MM.1S (cell line): ENCODE measurements at regions not wholly inside any gene's neighbourhood (a gene's known extent, or its start where the extent isn't known, plus 50 kb on each side); places are given as distances from the start of the nearest gene placed in this dataset.
"Not testable (repeated sequence)": the region's sequence is repeated elsewhere in the genome, so short reads cannot be mapped to it uniquely, and the experiment has no call there.

Source experiments
- DNase-seq: peaks from one replicate; pipeline ENCODE4 v3.0.0-alpha.2; 2015
- H2AFZ ChIP-seq: fragments of 300-600 bp; sonication (generic); 2 replicates; pipeline ENCODE4 v1.6.0; 2016; ENCODE audit warnings: antibody characterized with exemption, low read length
- H3F3A ChIP-seq: fragments of 300-600 bp; sonication (generic); 2 replicates; pipeline ENCODE4 v1.6.1; 2016; ENCODE audit warnings: mild to moderate bottlenecking, antibody characterized with exemption, low read length, moderate library complexity, mixed read lengths; ENCODE audit not compliant: insufficient read depth
- H3K27ac ChIP-seq: fragments of 300-600 bp; sonication (generic); 2 replicates; pipeline ENCODE4 v1.5.1; 2016; ENCODE audit warnings: mild to moderate bottlenecking, low read length
- H3K27me3 ChIP-seq: fragments of 300-600 bp; sonication (generic); replicated peaks from 2 replicates; pipeline ENCODE4 v1.6.0; 2016; ENCODE audit warnings: low read length; ENCODE audit not compliant: insufficient read depth
- H3K36me3 ChIP-seq: fragments of 300-600 bp; sonication (generic); replicated peaks from 2 replicates; pipeline ENCODE4 v1.6.1; 2016; ENCODE audit warnings: mild to moderate bottlenecking, low read length, mixed read lengths; ENCODE audit not compliant: insufficient read depth
- H3K4me1 ChIP-seq: fragments of 300-600 bp; sonication (generic); 2 replicates; pipeline ENCODE4 v1.6.1; 2016; ENCODE audit warnings: low read length, mixed read lengths
- H3K4me2 ChIP-seq: fragments of 300-600 bp; sonication (generic); 2 replicates; pipeline ENCODE4 v1.6.0; 2016; ENCODE audit warnings: low read depth, low read length
- H3K4me3 ChIP-seq: fragments of 300-600 bp; sonication (generic); 2 replicates; pipeline ENCODE4 v1.5.1; 2016; ENCODE audit warnings: low read length, mixed read lengths
- H3K79me2 ChIP-seq: fragments of 300-600 bp; sonication (generic); 2 replicates; pipeline ENCODE4 v1.6.1; 2016; ENCODE audit warnings: mixed run types, low read length, mixed read lengths
- H3K9ac ChIP-seq: fragments of 300-600 bp; sonication (generic); 2 replicates; pipeline ENCODE4 v1.6.1; 2016; ENCODE audit warnings: low read length, mixed read lengths
- H3K9me2 ChIP-seq: fragments of 300-600 bp; sonication (generic); replicated peaks from 2 replicates; pipeline ENCODE4 v1.6.1; 2016; ENCODE audit warnings: mild to moderate bottlenecking, low read length, mixed read lengths; ENCODE audit not compliant: insufficient read depth
- H3K9me3 ChIP-seq: fragments of 300-600 bp; sonication (generic); replicated peaks from 2 replicates; pipeline ENCODE4 v1.6.1; 2016; ENCODE audit warnings: mild to moderate bottlenecking, low read length, mixed read lengths; ENCODE audit not compliant: insufficient read depth
- H4K20me1 ChIP-seq: fragments of 300-600 bp; sonication (generic); 2 replicates; pipeline ENCODE4 v1.6.1; 2016; ENCODE audit warnings: mild to moderate bottlenecking, low read length, moderate library complexity, mixed read lengths; ENCODE audit not compliant: insufficient read depth
- EZH2 ChIP-seq: fragments of 300-600 bp; sonication (generic); optimal IDR thresholded peaks from 2 replicates; pipeline ENCODE3; 2017; ENCODE audit warnings: low read depth, mild to moderate bottlenecking, antibody characterized with exemption, low read length, mixed read lengths
- EZH2phosphoT487 ChIP-seq: fragments of 300-600 bp; sonication (generic); IDR thresholded peaks from 2 replicates; pipeline ENCODE4 v1.6.1; 2018; ENCODE audit warnings: antibody characterized with exemption, low read length
- TF ChIP-seq, protein P1 (sequence below): fragments of 300-600 bp; sonication (generic); IDR thresholded peaks from 2 replicates; pipeline ENCODE4 v1.5.1; 2016; ENCODE audit warnings: antibody characterized with exemption, low read length, mixed read lengths

DNA sequence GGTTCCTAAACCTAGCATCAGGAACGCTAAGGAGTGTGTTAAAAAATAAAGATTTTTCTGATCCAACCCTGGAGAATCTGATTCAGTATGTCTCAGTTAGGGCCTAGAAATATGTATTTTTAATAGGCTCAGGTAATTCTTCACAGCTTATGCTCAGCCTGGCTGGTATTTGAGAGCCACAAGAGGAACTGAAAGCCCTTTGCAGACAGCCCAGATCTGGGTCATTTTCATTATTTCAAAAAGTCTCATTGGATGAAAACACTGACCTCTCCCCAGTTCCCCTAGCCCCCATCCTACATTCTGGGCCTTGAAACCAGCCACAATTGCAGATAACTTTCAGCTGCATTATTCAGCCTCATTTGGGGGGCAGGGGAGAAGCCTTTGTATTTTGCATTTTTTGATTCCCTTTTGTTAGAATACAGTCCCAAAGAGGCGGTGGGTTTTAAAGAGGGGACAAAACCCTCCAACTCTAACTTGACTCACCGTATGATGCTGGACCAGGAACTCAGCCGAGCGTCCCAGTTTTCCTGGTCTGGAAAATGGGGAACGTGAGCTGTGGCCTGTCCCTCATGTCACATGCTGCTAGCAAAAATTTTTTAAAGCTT lies 66.0 kb upstream of the LARGE1 start:
- H3K9me3 ChIP-seq: no peaks in the 10 kb centered on the region
- H3K4me2 ChIP-seq: no peak overlapping the region
- H4K20me1 ChIP-seq: no peaks in the 10 kb centered on the region
- no peaks in the 10 kb centered on the region for H3K9me2 ChIP-seq
- no peak overlapping the region for H3K27ac ChIP-seq
- no peaks in the 10 kb centered on the region for H3K36me3 ChIP-seq
- no peaks in the 10 kb centered on the region for H3F3A ChIP-seq
- no peaks in the 10 kb centered on the region for H3K27me3 ChIP-seq
- H2AFZ ChIP-seq: no peak overlapping the region
- no peaks in the 10 kb centered on the region for H3K4me1 ChIP-seq
- no peaks in the 10 kb centered on the region for H3K79me2 ChIP-seq
- H3K4me3 ChIP-seq: no peak overlapping the region
- H3K9ac ChIP-seq: no peak overlapping the region
- TF ChIP-seq, protein P1, sequence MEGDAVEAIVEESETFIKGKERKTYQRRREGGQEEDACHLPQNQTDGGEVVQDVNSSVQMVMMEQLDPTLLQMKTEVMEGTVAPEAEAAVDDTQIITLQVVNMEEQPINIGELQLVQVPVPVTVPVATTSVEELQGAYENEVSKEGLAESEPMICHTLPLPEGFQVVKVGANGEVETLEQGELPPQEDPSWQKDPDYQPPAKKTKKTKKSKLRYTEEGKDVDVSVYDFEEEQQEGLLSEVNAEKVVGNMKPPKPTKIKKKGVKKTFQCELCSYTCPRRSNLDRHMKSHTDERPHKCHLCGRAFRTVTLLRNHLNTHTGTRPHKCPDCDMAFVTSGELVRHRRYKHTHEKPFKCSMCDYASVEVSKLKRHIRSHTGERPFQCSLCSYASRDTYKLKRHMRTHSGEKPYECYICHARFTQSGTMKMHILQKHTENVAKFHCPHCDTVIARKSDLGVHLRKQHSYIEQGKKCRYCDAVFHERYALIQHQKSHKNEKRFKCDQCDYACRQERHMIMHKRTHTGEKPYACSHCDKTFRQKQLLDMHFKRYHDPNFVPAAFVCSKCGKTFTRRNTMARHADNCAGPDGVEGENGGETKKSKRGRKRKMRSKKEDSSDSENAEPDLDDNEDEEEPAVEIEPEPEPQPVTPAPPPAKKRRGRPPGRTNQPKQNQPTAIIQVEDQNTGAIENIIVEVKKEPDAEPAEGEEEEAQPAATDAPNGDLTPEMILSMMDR: no peak
- TF ChIP-seq EZH2 (no peak), EZH2phosphoT487 (no peak)
- no peak for DNase-seq

DNA sequence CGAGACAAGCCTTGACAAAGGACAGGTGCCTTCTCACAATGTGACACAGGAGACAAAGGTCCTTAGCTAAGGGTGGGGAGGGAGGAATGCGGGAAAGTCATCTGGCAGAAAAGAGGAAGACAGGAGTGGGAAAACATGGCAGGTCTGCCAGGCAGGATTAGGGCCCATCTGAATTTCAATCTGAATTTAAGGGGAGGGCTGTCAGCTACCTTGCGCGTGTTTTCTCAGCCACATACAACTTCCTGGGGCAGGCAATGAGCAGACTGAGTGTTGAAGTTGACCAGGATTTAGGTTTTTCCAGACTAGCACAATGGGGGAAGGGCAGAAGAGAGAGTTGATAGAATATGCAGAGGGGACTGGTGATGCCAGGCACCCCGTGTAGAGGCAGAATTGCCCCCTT lies 66.7 kb upstream of the LARGE1 start:
- Histone ChIP-seq H3K79me2 (no peaks in the 10 kb centered on the region), H3F3A (no peaks in the 10 kb centered on the region), H3K9me3 (no peaks in the 10 kb centered on the region), H3K4me1 (no peaks in the 10 kb centered on the region), H3K36me3 (no peaks in the 10 kb centered on the region), H3K27ac (no peak overlapping the region), H3K4me2 (no peak overlapping the region), H3K4me3 (no peak overlapping the region), H2AFZ (no peak overlapping the region), H4K20me1 (no peaks in the 10 kb centered on the region), H3K9me2 (no peaks in the 10 kb centered on the region), H3K9ac (no peak overlapping the region), H3K27me3 (no peaks in the 10 kb centered on the region)
- TF ChIP-seq EZH2phosphoT487 (no peak), EZH2 (no peak)
- TF ChIP-seq, protein P1: no peak
- no peak for DNase-seq

DNA sequence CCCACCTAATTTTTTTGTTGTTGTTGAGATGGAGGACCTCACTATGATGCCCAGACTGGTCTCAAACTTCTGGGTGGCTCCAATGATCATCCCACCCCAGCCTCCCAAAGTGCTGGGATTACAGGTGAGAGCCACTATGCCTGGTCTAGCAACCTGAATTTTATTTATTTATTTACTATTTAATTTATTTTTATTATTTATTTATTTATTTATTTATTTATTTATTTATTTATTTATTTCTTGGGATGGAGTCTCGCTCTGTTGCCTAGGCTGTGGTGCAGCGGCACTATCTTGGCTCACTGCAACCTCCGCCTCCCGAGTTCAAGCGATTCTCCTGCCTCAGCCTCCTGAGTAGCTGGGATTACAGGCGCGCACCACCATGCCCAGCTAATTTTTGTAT lies 69.0 kb upstream of the LARGE1 start:
- not testable (repeated sequence) for H3K4me1 ChIP-seq, H3K4me3 ChIP-seq, H3F3A ChIP-seq, H2AFZ ChIP-seq, H3K4me2 ChIP-seq, H3K27me3 ChIP-seq, H3K79me2 ChIP-seq, H3K9me3 ChIP-seq, DNase-seq, H3K36me3 ChIP-seq, H3K9ac ChIP-seq, H3K27ac ChIP-seq, H3K9me2 ChIP-seq, H4K20me1 ChIP-seq

DNA sequence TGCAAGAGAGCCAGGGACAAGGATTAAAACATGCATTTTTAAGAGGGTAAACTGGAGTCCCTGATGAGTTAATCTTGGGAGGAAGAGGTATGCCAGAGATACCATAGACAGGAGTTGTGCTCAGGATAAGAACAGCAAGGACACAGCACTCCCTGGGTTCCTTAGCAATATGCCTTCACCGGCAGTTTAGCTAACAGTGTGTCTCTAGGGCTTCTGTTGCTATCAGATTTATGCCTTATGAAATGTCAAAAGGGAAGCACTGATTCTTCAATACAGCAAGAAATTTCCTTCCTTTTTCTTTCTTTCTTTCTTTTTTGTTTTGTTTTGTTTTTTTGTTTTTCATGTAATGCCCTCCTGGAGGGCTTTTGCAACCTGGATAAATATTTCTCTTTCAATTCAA lies 71.3 kb upstream of the LARGE1 start:
- Histone ChIP-seq H4K20me1 (no peaks in the 10 kb centered on the region), H3K9ac (no peak overlapping the region), H3K27me3 (no peaks in the 10 kb centered on the region), H3K36me3 (no peaks in the 10 kb centered on the region), H3K79me2 (no peaks in the 10 kb centered on the region), H3K9me3 (no peaks in the 10 kb centered on the region), H3K4me2 (no peak overlapping the region), H3K4me3 (no peak overlapping the region), H3K9me2 (no peaks in the 10 kb centered on the region), H3K27ac (no peak overlapping the region), H2AFZ (no peak overlapping the region), H3F3A (no peaks in the 10 kb centered on the region), H3K4me1 (no peaks in the 10 kb centered on the region)
- DNase-seq: no peak
- TF ChIP-seq EZH2 (no peak), EZH2phosphoT487 (no peak)
- TF ChIP-seq, protein P1: no peak
